CD4-positive, alpha-beta T cell treated with Interleukin-21 for 1 hour (primary cell): ENCODE measurements at regions not wholly inside any gene's neighbourhood (a gene's known extent, or its start where the extent isn't known, plus 50 kb on each side); places are given as distances from the start of the nearest gene placed in this dataset.

Source experiments
- DNase-seq: peaks from one replicate; pipeline ENCODE4 v3.0.0-alpha.2; 2020

DNA sequence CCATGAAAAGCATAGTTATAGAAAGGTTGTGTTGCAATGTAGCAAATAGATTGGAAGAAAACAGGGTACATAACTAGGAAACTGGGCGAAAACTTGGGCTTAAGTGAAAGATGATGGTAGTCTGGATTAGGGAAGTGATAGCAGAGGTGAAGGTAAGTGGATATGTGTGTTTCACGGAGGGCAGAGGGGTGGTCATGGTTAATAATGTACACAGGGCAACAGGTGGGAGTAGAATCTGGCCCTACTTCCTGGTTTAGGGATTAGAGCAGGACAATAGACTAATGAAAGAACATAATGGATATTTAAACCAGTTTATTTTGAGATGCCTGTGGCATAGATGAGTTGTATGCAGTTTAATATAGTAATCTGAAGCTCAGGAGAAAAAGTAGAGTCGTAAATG, 257.3 kb upstream of the SPRY2 start:
- DNase-seq = no peak

DNA sequence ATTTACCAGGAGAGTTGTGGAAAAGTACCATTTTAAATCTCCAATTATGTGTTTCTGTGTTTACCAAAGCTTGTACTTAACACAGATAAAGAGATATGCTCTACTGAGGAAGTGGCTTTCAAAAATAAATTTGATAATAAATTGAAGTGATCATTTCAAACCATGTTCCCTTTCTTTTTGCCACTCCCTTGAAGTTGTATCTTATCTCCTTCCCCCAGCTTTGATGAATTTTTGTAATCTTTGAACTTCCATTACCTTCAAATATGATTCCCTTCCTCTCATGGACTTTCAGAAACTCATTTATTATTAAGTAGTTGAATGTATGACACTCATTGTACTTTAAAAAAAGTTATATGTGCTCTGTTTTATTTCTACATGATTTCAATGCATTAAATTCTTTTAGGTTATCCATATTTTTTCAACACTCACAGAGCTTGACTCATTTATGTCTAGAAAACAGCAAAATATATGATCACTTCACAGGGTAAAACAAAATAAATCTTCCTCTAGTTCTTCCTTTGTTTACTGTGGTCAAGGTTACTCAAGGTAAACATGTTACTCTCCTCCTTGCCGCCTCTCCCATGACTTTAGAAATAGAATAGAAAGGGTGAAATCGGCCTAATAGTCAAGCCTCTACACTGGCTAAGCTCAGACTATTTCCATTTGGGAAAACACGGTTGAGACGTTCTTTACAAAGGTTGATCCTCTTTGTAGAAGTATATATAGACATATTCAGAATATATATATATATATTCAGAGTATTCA, 251.2 kb upstream of the SPRY2 start:
- DNase-seq = no peak

DNA sequence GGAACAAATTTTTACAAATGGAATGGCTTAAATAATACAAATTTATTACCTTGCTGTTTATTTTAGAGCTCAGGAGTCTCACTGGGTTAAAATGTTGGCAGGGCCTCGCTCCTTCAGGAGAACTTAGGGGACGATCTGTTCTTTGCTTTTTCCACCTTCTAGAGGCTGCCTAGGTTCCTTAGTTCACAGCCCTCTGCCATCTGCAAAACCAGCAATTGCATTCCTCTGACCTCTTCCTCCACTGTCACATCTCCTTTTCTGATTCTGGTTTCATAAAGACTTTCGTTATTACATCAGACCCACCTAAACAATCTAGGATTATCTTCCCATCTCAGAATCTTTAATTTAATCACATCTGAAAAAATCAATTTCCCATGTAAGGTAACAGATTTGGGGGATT, 249.6 kb upstream of the SPRY2 start:
- DNase-seq = no peak

DNA sequence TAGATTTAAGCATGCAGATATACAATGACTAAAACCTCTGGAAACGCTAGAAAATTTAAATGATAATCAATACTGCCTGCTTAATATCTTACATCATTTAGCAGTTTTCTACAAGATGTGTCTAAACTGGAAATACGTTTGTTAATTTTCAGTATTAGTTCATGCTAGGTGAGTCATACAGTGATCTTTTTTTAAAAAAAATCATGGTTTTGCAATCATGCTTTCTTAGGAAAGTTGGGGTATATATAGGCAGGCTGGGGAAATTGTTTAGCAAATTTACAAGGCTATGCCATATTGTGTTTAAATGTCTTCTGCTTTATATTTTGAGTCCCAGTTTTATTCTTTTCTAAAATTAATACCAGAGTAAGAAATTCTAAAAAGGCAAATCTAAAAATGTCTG, 245.4 kb upstream of the SPRY2 start:
- no peak for DNase-seq

DNA sequence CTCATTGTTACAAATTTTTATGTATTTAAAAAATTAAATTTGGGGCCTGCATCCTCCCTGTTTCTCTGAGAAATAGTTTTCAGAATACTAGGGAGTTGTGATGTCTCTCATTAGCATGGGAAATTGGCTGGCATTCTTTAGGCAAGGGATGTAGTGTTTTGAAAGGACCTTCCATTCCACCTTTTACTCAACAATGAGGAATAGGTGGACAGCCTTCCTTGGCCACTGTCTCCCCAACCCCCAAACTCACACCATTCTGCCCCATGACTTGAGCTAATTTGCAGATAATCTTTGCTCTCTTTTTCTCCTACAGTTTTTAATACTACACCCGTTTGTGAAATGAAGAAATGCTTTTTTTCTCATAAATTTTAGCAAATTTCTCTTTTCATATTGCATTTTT, 244.6 kb upstream of the SPRY2 start:
- no peak for DNase-seq

DNA sequence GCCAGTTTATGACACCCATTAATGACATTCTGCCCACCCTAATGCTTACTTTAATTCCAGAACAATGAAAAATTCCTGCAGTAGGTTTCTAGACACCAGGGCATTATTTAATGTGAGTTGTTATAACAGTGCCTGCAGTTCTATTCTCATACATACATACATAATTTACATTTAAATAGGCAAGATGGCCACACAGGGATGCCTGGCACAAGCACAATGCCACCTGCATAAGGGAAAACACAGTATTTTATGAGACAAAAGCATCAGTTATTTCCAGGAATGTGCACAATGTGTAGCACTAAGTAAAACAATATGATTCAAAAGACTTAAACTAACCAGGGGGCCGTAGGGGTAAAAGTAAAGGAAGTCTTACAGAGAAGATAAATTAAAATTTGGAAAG, 243.9 kb upstream of the SPRY2 start:
- no peak for DNase-seq

DNA sequence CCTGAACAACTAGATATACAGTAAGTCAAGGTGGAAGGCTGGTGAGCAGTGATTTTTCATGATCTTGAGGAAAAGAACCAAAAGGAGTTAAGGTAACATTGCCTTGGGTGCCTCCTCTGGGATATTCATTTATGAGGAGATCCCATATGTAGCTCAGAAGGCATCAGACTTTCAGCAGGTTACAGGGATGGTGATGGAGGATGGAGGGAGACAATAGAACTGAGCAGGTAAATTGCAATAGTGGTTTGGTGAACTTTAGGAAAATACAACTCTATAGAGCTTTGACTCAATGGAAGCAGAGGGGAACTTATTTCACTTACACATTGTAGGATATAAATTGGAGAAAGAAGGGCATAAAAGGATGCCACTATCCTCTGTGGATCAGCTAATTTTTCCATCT, 243.4 kb upstream of the SPRY2 start:
- no peak for DNase-seq

DNA sequence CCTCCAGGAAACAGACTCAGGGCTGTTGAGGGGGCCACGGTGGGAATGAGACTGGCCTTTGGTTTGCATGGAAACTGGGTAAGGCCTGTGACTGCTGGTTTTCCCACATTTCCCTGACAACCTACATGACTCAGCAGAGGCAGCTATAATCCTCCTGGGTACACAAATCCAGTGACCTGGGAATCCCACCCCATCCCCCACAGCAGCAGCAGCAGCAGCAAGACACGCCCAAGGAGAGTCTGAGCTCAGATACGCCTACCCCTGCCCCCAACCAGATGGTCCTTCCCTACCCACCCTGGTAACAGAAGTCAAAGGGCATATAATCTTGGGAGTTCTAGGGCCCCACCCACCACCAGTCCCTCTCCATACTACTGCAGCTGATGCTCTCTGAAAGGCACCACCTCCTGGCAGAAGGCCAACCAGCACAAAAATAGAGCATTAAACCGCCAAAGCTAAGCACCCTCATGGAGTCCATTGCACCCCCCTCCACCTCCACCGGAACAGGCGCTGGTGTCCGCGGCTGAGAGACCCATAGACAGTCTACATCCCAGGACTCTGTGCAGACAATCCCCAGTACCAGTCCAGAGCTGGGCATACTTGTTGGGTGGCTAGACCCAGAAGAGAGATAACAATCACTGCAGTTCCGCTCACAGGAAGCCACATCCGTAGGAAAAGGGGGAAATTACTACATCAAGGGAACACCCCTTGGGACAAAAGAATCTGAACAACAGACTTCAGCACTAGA, 237.2 kb upstream of the SPRY2 start:
- no peak for DNase-seq

DNA sequence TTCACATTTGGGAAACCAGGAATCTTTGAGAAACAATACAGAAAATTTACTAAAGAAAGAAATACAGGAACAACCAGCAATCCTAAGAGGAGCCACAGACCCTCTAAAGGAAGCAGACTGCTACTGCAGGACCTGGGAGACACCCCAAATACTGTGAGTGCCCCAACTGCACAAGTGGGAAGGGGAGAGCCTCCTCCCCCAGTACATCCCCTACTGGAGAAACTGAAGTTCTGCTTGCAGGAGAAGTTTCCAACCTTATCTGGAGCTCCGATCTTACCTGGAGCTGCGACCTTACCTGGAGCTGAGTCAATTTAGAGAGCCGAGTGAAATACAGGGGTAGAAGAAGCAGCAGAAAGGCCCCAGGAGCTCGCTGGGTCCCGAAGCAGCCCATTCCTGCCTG, 236.4 kb upstream of the SPRY2 start:
- no peak for DNase-seq

DNA sequence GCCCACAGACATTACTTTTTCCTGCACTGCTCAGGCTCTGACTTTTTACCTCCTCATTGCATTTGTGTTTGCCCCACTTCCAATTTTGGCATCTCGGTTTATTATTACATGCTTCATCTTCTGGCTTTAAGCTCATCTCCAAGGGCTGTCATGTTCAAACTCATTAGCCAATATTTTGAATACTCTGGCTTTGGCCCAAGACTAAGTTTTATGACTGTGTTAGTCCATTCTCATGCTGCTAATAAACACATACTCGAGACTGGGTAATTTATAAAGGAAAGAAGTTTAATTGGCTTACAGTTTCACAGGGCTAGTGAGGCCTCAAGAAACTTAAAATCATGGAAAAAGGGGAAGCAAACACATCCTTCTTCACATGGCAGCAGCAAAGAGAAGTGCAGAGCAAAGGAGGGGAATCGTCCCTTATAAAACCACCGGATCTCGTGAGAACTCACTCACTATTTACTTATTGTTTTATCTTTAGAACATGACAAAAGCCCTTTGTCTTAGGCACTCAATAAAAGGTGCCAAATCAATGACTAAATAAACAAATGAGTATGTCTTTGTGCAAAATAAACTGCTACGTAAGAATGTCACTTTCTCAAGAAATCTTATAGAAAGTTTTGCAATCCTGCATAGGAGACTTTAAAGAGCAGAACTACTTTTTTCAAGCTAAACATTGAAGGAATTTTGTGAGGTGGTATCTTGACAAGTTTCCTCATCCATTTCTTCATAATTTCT, 233.4 kb upstream of the SPRY2 start:
- no peak for DNase-seq

DNA sequence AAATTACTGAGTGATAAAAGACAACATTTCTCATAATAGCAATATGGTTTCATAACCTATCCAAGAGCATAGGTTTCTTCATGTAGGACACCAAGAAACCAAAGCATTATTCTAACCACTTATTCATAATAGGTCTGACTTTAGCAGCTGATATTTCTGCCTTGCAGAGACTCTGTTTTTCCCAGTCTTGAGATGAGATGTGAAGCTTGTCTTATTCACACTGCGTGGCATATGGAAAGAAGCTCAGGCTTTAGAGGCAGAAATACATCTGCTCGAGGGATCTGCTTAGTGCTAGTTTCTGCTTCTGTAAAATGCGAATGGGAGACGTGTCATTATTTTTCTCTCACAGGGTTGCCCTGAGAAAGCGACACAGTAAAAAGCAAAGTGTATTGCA, 232.0 kb upstream of the SPRY2 start:
- no peak for DNase-seq

DNA sequence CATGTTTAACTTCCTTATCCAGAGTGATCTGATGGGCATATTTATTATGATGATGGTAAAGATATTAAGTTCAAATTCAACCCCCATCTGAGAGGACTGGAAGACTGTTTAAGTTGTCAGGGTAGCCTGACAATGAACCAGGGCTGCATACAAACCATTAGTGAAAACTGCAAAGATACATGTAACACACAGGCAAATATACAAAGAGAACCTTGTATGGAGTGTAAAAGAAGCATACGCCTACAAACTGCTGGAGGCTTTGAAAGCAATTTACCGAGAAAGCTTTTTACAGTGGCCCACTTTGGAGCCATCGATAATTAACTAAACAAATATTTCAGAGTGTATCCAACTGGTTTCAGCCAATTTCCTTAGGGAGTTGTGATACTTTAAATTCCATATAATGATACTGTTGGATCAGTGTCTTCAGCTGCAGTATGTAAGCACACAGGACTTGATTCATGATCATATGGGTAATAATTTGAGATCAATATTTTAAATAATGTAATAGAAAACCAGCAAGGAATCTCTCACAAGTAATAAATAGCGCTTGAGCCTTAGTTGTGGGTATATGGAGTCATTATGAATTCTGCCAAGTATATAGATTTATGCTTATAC, 231.5 kb upstream of the SPRY2 start:
- DNase-seq = no peak

DNA sequence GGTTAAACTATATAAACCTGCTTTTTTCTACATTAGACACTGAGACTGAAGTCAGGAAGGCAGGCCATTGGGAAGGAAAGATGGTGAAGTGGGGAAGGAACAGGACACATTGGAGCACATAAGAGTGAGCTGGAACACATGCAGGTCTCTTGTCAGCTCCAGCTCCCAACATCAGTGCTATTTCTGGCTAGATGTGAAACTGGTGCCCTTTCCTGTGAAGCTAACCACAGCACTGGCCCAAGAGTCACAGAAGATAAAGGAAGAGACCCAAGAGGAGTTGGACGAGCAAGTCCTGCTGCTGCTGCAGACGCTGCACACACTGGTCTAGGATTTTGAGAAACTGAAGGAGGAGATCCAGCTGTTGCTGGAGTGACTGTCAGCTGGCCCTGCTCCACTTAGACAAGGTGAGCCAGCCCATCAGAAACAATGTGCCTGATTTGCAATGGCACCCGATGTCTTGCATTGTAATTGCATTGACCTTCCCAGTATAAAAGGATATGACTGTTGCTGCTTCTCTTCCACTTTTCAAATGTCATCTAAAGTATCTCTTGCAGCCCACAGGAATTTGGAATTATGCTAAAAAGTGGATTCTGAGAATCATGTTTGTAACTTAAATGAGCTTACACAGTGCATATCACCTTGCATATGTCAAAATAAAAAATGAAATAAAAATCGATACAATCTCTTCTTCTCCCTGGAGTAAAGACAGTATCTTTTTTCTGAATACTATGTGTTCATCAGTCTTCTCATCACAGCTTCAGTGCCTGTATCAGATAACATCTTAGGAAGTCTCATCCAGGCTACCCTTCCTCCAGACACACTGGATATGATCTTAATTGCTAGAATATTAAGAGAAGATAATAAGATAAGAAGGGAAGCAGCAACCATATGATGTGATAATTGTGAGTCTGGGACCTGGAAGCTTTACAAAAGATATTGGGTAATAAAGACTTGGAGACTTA, 230.7 kb upstream of the SPRY2 start:
- DNase-seq = no peak

DNA sequence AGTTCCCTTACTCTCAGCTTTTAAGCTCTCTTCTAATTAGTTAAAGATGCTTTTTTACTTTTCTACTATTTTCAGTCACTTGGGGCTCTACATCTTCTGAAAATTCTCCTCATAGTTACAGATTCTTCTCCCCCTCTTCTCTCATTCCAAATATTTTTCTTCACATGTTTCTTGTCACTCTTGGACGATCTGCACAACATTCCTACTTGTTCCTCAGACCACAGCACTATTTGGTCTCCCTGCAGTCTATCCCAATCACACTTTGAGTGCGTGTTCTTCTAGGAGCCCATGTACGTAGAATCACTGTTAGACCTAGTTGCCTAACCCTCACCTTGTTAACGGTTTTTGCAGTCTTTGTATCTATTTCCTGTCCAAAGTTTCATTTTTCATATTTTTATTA, 222.5 kb upstream of the SPRY2 start:
- DNase-seq = no peak

DNA sequence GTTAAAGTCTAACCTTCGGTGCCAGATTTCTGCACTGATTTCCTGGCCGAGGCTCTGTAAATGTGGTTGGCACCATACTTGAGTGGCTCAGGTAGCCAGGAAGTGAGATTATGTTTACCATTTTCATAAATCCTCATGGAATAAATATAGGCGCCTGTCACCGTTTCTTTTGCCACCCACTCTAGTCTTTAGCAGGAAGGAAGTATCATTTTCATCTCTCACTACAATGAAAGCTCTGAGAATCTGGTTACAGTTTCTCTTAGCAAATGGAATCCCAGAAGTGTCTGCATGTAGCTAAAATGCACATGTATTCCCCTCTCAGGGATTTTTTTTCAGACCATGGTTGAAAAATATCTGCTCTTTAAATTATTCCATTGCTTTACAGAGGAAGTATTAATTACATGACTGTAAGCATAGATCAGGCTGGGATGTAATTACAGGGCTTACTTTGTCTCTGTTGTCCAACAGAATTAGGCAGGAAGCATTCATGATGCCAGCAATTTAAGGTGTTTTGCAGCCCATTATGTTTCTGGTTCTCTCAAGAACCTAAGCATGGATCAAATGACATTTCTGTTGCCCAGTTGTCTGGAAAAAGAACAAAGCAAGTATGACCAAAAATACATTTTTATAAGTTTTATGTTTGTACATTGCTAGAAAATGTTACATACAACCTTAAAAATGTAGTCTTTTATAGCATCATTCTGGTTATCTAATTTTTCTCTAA, 221.7 kb upstream of the SPRY2 start:
- no peak for DNase-seq

DNA sequence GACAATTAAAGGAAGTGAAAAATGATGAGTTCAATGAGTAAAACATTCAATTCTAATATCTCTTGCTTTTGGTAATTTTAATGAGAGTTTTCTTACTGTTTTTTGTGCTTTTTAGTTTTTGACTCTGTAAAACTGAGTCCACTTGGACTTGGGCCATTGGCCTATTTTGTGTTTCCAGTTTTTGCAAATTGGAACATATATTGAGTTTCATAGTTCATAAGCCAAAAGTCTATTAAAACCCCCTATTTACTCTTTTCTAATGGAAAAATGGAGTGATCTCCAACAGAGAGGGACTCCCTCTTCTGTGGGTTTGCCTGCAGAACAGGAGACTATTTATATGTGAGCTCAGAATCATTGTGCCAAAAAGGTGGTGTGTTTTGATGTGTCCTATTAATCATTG, 219.7 kb upstream of the SPRY2 start:
- DNase-seq = no peak

DNA sequence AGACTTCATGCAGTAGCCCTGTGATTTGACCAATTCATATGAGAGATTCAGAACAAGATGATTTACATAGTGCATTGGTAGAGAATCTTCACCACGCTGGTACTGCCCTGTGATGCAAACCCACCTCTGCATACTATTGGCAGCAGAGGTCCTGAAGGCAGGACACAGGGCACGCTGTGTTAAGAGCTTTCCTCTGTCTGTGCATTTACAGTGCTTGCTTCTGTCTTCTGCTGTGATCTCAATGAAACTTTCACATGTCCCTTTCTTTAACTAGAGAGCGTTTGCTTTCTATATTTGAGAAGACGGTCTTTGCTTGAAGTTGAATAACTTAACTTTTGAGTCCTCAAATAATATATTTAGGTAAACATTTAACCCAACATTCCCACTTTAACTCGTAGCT, 219.0 kb upstream of the SPRY2 start:
- no peak for DNase-seq

DNA sequence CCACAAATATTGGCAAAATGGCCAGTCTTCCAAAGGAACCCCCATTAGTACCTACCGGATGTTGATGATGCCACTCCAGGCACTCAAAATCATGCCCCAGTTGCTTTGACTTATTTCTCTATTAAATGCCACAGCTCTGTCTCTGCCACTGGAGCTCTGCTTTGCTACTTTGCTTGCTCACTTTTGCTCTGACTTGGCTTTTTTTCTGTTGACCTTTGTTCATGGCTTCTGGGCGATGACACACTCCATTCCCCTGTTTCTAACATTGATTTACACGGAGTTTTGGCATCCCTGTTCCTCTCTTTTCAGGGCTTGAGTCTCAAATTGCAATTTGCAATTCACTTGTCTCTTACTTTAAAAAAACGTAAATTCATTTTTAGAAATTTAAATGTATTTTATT, 217.1 kb upstream of the SPRY2 start:
- DNase-seq = no peak

DNA sequence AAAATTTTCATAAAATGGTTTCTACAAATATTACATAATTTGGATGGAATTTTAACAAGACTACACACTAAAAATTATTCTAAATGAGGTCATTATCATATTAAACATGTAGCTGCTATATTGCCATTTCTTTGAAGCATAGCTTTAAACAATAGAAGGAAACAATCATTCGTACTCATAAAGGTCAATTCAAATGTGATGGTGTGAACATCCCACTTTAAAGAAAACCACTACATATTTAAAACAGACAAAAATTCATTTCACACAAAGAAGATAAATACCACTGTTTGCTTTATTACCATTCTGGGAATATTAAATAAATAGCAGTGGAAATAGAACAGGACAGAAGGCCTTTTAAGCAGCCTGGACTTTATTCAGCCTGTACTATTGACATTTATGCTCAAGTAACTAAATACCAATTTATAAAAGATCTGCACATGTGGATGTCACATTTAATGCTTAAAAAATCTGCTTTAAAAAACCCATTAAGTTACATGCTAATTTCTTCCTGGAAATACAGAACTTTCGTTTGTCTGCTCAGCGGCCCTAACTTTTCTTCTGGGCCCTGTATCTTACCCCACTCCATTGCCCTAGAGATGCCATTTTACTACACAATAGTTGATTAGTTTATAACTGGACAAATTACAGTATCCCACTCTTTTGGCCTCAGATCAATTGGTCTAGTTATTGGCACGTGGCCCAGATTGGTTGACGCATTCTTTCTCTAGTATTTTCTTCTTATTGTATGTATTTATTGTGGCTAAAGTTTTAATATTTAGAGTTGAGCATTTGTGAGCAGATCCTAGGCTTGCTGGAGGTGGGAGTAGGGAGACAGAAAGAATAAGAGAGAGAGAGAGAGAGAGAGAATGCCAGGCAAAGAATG, 215.1 kb upstream of the SPRY2 start:
- no peak for DNase-seq

DNA sequence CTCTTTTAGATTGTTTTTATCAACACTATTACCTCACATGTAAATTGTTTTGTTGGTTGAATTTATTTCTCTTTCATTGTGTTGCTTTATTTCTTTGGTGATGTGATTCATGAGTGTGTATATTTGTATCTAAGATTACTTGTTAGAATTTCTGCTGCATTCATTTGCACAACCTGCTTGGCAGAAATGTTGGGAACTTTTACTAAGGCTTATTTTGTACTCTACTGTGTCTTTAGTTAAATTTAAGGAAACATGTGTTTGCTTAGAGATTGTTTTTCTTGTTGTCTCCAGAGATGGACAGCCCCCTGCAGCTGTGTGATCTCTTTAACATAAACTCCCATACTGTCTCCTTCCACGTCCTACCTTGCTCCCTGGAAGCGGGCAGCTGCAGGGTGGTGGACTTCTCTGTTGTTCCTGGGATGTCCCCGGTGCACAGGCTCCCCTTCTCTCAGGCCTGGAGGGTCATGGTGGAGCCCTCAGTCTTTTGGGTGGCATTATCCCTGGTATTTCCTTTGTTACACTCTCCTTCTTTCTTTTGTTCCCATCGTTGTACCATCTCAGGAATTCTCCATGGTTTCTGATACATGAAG, 212.0 kb upstream of the SPRY2 start:
- DNase-seq = no peak
